ENCODE measurements at regions not wholly inside any gene's neighbourhood (a gene's known extent, or its start where the extent isn't known, plus 50 kb on each side); places are given as distances from the start of the nearest gene placed in this dataset.

GRCh38 chr5:108619815-108620214, 127.9 kb upstream of the FER start:
- Histone ChIP-seq H2AFZ (ENCODE audit: low read length) (no peak overlapping the region), H3K4me3 (ENCODE audit: insufficient read depth, low read length) (no peak overlapping the region), H3K27me3 (ENCODE audit: insufficient read depth, low read length) (no peaks in the 10 kb centered on the region), H3K4me1 (ENCODE audit: insufficient read depth, low read length) (peaks cover 5% of the 10 kb centered on the region), H3K27ac (ENCODE audit: low read depth, low read length) (no peak overlapping the region), H4K20me1 (ENCODE audit: insufficient read depth, low read length) (no peaks in the 10 kb centered on the region), H3K79me2 (ENCODE audit: insufficient read depth, low read length) (no peaks in the 10 kb centered on the region), H3K9me3 (ENCODE audit: low read depth, low read length) (no peaks in the 10 kb centered on the region), H3K4me2 (ENCODE audit: insufficient read depth, low read length) (no peak overlapping the region), H3K36me3 (ENCODE audit: insufficient read depth, low read length) (no peaks in the 10 kb centered on the region)
- no peak for TF ChIP-seq CTCF (IDR thresholded peaks at IDR 0.05; ENCODE audit: extremely low read depth, low read depth, low read length)
- no peak for DNase-seq (ENCODE audit: insufficient read length, low spot score, missing footprints)

GRCh38 chr5:108617467-108618435, 129.9 kb upstream of the FER start:
- no peak overlapping the region for H3K27ac ChIP-seq (ENCODE audit: low read depth, low read length)
- no peak overlapping the region for H2AFZ ChIP-seq (ENCODE audit: low read length)
- H3K27me3 ChIP-seq (ENCODE audit: insufficient read depth, low read length) = no peaks in the 10 kb centered on the region
- no peaks in the 10 kb centered on the region for H3K9me3 ChIP-seq (ENCODE audit: low read depth, low read length)
- H3K4me2 ChIP-seq (ENCODE audit: insufficient read depth, low read length) = no peak overlapping the region
- no peak overlapping the region for H3K4me3 ChIP-seq (ENCODE audit: insufficient read depth, low read length)
- no peaks in the 10 kb centered on the region for H4K20me1 ChIP-seq (ENCODE audit: insufficient read depth, low read length)
- H3K4me1 ChIP-seq (ENCODE audit: insufficient read depth, low read length) = peaks cover 5% of the 10 kb centered on the region
- H3K79me2 ChIP-seq (ENCODE audit: insufficient read depth, low read length) = no peaks in the 10 kb centered on the region
- no peak for DNase-seq (ENCODE audit: insufficient read length, low spot score, missing footprints)
- TF ChIP-seq CTCF (IDR thresholded peaks at IDR 0.05; ENCODE audit: extremely low read depth, low read depth, low read length) = no peak
- no peaks in the 10 kb centered on the region for H3K36me3 ChIP-seq (ENCODE audit: insufficient read depth, low read length)

- H3K4me3 ChIP-seq (ENCODE audit: insufficient read depth, low read length) = no peak overlapping the region
- H4K20me1 ChIP-seq (ENCODE audit: insufficient read depth, low read length) = no peaks in the 10 kb centered on the region
- no peak overlapping the region for H3K27ac ChIP-seq (ENCODE audit: low read depth, low read length)
- peaks cover 5% of the 10 kb centered on the region for H3K4me1 ChIP-seq (ENCODE audit: insufficient read depth, low read length)
- H3K36me3 ChIP-seq (ENCODE audit: insufficient read depth, low read length) = no peaks in the 10 kb centered on the region
- H3K9me3 ChIP-seq (ENCODE audit: low read depth, low read length) = no peaks in the 10 kb centered on the region
- H2AFZ ChIP-seq (ENCODE audit: low read length) = no peak overlapping the region
- TF ChIP-seq CTCF (IDR thresholded peaks at IDR 0.05; ENCODE audit: extremely low read depth, low read depth, low read length) = no peak
- H3K79me2 ChIP-seq (ENCODE audit: insufficient read depth, low read length) = no peaks in the 10 kb centered on the region
- no peak overlapping the region for H3K4me2 ChIP-seq (ENCODE audit: insufficient read depth, low read length)
- H3K27me3 ChIP-seq (ENCODE audit: insufficient read depth, low read length) = no peaks in the 10 kb centered on the region
- no peak for DNase-seq (ENCODE audit: insufficient read length, low spot score, missing footprints)
Observed at GRCh38 chr5:108615216-108615615, 132.5 kb upstream of the FER start.

GRCh38 chr5:108607421-108607820, 140.3 kb upstream of the FER start:
- no peak overlapping the region for H3K4me2 ChIP-seq (ENCODE audit: insufficient read depth, low read length)
- H3K4me3 ChIP-seq (ENCODE audit: insufficient read depth, low read length) = no peak overlapping the region
- H2AFZ ChIP-seq (ENCODE audit: low read length) = no peak overlapping the region
- H3K36me3 ChIP-seq (ENCODE audit: insufficient read depth, low read length) = no peaks in the 10 kb centered on the region
- H3K27me3 ChIP-seq (ENCODE audit: insufficient read depth, low read length) = peaks cover 2% of the 10 kb centered on the region
- DNase-seq (ENCODE audit: insufficient read length, low spot score, missing footprints) = no peak
- no peaks in the 10 kb centered on the region for H3K9me3 ChIP-seq (ENCODE audit: low read depth, low read length)
- no peaks in the 10 kb centered on the region for H3K79me2 ChIP-seq (ENCODE audit: insufficient read depth, low read length)
- no peaks in the 10 kb centered on the region for H3K4me1 ChIP-seq (ENCODE audit: insufficient read depth, low read length)
- H4K20me1 ChIP-seq (ENCODE audit: insufficient read depth, low read length) = no peaks in the 10 kb centered on the region
- TF ChIP-seq CTCF (IDR thresholded peaks at IDR 0.05; ENCODE audit: extremely low read depth, low read depth, low read length) = no peak
- no peak overlapping the region for H3K27ac ChIP-seq (ENCODE audit: low read depth, low read length)

Measured in osteoblast (primary cell).